ENCODE measurements at regions not wholly inside any gene's neighbourhood (a gene's known extent, or its start where the extent isn't known, plus 50 kb on each side); places are given as distances from the start of the nearest gene placed in this dataset.

DNA sequence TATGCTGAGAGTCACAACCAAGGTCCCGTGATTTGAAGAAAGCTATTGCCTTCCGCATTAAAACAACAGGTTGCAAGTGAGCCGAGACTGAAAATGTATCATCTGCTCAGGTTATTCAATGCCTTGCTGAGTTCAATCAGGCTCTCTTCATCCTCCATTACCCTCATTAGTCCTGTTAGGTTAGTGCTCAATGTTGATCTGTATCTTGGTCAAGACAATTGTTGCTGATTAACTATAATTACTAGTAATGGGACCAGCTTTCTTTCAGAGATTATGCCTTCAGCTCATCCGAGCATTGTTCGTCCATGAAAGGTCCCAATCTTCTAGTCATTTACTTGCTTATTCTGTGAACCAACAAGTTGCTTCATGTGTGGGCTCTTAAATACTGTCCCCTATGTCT is 534.6 kb upstream of the FAM241A start:
- TF ChIP-seq, protein P1, sequence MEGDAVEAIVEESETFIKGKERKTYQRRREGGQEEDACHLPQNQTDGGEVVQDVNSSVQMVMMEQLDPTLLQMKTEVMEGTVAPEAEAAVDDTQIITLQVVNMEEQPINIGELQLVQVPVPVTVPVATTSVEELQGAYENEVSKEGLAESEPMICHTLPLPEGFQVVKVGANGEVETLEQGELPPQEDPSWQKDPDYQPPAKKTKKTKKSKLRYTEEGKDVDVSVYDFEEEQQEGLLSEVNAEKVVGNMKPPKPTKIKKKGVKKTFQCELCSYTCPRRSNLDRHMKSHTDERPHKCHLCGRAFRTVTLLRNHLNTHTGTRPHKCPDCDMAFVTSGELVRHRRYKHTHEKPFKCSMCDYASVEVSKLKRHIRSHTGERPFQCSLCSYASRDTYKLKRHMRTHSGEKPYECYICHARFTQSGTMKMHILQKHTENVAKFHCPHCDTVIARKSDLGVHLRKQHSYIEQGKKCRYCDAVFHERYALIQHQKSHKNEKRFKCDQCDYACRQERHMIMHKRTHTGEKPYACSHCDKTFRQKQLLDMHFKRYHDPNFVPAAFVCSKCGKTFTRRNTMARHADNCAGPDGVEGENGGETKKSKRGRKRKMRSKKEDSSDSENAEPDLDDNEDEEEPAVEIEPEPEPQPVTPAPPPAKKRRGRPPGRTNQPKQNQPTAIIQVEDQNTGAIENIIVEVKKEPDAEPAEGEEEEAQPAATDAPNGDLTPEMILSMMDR (IDR thresholded peaks at IDR 0.05 in 4 of 5, conservative IDR thresholded peaks at IDR 0.05 in 1 of 5) = no peak
- TF ChIP-seq POLR2A (IDR thresholded peaks at IDR 0.05) = no peak
